ENCODE measurements at regions not wholly inside any gene's neighbourhood (a gene's known extent, or its start where the extent isn't known, plus 50 kb on each side); places are given as distances from the start of the nearest gene placed in this dataset.

DNA sequence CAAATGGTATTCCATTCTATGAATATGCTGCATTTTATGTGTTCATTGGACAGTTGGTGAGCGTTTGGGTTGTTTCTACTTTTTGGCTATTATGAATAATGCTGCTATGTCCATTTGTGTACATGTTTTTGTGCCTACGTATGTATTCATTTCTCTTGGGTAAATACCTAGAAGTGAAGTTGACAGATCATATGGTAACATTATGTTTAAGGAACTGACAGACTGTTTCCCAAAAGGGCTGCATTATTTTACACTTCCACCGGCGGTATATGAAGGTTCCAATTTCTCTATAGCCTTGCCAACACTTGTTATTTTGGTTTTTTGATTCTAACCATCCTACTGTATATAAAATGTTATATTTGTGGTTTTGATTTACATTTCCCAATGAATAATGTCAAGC lies 703.9 kb upstream of the CDH2 start:
- Histone ChIP-seq H3K4me1 (ENCODE audit: low read depth) (no peaks in the 10 kb centered on the region), H3K9me3 (peaks cover 27% of the 10 kb centered on the region), H3K36me3 (ENCODE audit: low read depth) (no peaks in the 10 kb centered on the region), H3K4me3 (no peak overlapping the region)
- no peak for ATAC-seq
- intact Hi-C loops (cut with DNase I, micrococcal nuclease) = no loop called here
- no peak for DNase-seq
- TF ChIP-seq, protein P1, sequence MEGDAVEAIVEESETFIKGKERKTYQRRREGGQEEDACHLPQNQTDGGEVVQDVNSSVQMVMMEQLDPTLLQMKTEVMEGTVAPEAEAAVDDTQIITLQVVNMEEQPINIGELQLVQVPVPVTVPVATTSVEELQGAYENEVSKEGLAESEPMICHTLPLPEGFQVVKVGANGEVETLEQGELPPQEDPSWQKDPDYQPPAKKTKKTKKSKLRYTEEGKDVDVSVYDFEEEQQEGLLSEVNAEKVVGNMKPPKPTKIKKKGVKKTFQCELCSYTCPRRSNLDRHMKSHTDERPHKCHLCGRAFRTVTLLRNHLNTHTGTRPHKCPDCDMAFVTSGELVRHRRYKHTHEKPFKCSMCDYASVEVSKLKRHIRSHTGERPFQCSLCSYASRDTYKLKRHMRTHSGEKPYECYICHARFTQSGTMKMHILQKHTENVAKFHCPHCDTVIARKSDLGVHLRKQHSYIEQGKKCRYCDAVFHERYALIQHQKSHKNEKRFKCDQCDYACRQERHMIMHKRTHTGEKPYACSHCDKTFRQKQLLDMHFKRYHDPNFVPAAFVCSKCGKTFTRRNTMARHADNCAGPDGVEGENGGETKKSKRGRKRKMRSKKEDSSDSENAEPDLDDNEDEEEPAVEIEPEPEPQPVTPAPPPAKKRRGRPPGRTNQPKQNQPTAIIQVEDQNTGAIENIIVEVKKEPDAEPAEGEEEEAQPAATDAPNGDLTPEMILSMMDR (IDR thresholded peaks at IDR 0.05) = no peak

DNA sequence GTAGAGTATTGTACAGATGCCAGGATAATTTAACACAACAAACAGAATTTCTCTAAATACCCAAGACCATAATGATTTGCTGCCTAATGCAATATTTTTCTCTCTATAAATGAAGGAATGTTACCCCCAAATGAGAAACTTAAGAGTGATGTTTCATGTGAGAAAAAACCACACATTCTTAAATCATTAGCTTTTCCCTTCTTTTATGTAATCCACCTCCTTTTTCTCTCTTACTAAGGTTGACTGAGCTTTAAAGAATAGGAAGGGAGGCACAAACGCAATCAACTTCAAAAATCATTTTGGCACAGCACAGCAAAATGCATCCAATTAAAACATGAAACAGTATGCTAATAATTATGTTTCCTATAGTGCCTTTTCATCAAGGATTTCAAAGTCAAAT lies 698.1 kb upstream of the CDH2 start:
- no peaks in the 10 kb centered on the region for H3K4me1 ChIP-seq (ENCODE audit: low read depth)
- TF ChIP-seq, protein P1 (IDR thresholded peaks at IDR 0.05) = no peak
- H3K9me3 ChIP-seq = peaks cover 13% of the 10 kb centered on the region
- ATAC-seq = no peak
- H3K36me3 ChIP-seq (ENCODE audit: low read depth) = no peaks in the 10 kb centered on the region
- DNase-seq = no peak
- intact Hi-C loops (cut with DNase I, micrococcal nuclease) = no loop called here
- no peak overlapping the region for H3K4me3 ChIP-seq

DNA sequence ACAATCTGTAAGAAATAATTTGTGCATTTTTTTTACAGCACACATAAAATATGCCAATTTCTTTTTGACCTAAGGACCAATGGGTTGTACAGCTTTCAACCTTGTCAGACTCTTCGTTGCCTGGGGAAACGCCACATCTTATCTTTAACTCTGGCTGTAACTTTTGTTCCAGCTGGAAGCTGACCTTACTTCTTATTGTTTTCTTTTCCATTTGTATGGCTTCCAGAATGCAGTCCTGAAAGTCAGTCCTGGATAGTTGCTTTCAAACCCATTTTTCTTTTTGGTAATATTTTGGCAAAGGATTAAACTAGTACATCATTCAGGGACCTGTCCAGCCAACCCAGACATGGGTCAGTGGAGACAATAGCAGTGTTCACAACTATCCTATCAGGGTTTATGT lies 686.5 kb upstream of the CDH2 start:
- intact Hi-C loops (cut with DNase I, micrococcal nuclease) = no loop called here
- no peak for DNase-seq
- Histone ChIP-seq H3K4me3 (no peak overlapping the region), H3K9me3 (peaks cover 21% of the 10 kb centered on the region), H3K36me3 (ENCODE audit: low read depth) (no peaks in the 10 kb centered on the region), H3K4me1 (ENCODE audit: low read depth) (no peaks in the 10 kb centered on the region)
- TF ChIP-seq, protein P1 (IDR thresholded peaks at IDR 0.05) = no peak
- ATAC-seq = no peak

DNA sequence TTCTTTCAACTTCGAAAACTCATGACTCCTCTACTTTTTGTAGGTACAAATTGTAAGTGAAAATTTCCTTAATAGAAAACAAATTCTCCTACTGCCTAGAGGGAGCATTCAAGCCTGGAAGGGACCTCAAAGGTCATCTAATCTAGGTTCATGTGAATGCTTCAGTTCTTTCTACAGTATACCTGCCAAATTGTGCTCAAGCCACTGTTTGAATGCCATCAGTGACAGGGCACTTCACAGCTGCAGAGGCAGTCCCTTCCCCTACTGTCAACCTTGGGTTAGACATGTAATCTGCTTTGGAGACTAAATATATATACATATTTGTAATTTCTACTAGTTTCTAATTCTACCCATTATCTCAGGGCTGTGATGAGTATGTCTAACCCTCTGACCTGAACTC lies 681.3 kb upstream of the CDH2 start:
- DNase-seq (no peak), ATAC-seq (no peak)
- H3K9me3 ChIP-seq = peaks cover 22% of the 10 kb centered on the region
- no peaks in the 10 kb centered on the region for H3K4me1 ChIP-seq (ENCODE audit: low read depth)
- H3K4me3 ChIP-seq = no peak overlapping the region
- intact Hi-C loops (cut with DNase I, micrococcal nuclease) = no loop called here
- H3K36me3 ChIP-seq (ENCODE audit: low read depth) = no peaks in the 10 kb centered on the region
- TF ChIP-seq, protein P1 (IDR thresholded peaks at IDR 0.05) = no peak

DNA sequence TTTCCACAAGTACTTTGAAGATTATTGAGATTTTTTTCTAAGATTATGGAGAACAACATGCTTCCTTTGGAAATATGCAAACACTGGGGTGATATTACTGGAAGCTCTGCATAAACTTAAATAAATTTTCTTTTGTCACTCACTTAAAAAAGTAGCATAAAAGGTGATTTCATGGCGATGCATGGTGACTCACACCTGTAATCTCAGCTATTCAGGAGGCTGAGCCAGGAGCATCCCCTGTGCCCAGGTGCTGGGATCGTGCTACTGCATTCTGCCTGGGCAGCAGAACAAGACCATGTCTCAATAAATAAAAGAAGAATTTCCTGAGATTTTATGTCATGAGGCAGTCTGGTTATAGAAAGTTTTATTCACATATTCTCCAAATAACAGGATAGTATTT lies 679.1 kb upstream of the CDH2 start:
- no peak overlapping the region for H3K4me3 ChIP-seq
- DNase-seq = no peak
- no peaks in the 10 kb centered on the region for H3K4me1 ChIP-seq (ENCODE audit: low read depth)
- H3K36me3 ChIP-seq (ENCODE audit: low read depth) = no peaks in the 10 kb centered on the region
- H3K9me3 ChIP-seq = peaks cover 15% of the 10 kb centered on the region
- TF ChIP-seq, protein P1 (IDR thresholded peaks at IDR 0.05) = no peak
- intact Hi-C loops (cut with DNase I, micrococcal nuclease) = no loop called here
- ATAC-seq = no peak

DNA sequence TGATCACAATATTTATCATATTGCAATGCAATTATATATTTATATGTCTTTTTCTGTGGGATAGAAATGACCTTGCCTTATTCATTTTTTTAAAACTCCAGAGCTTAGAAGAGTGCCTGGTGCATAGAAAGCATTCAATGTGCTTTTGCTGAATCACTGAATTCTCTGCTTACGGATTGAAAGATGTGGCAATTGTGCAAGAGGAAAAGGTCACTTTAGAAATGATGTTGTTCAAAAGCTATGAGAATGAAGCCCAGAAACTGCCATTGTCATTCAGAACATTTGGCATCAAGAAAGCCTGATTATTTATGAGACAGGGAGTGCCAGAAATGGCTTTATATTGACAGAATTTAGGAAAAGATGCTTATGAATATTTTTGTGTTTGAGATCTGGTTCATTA lies 678.6 kb upstream of the CDH2 start:
- DNase-seq (no peak), ATAC-seq (no peak)
- H3K36me3 ChIP-seq (ENCODE audit: low read depth) = no peaks in the 10 kb centered on the region
- TF ChIP-seq, protein P1 (IDR thresholded peaks at IDR 0.05) = no peak
- H3K9me3 ChIP-seq = peaks cover 17% of the 10 kb centered on the region
- H3K4me3 ChIP-seq = no peak overlapping the region
- intact Hi-C loops (cut with DNase I, micrococcal nuclease) = no loop called here
- H3K4me1 ChIP-seq (ENCODE audit: low read depth) = no peaks in the 10 kb centered on the region

All from mucosa of descending colon (tissue), 3 donors.